ENCODE measurements at regions not wholly inside any gene's neighbourhood (a gene's known extent, or its start where the extent isn't known, plus 50 kb on each side); places are given as distances from the start of the nearest gene placed in this dataset.
A peak's percentile ranks its signal among the peaks of the same experiment; 100 is the strongest.

- DNase-seq = no peak
Observed at GRCh38 chr13:97802213-97802612, 151.3 kb upstream of the IPO5 start.

- DNase-seq = no peak
Observed at GRCh38 chr13:97809576-97809975, 143.9 kb upstream of the IPO5 start.

- DNase-seq = peak; percentile 12
Observed at GRCh38 chr13:97810152-97810551, 143.3 kb upstream of the IPO5 start.

- DNase-seq = no peak
Observed at GRCh38 chr13:97822377-97822776, 131.1 kb upstream of the IPO5 start.

- DNase-seq = no peak
Observed at GRCh38 chr13:97826421-97827012, 127.0 kb upstream of the IPO5 start.

- DNase-seq = peak; percentile 21
Observed at GRCh38 chr13:97834250-97834649, 119.2 kb upstream of the IPO5 start.

GRCh38 chr13:97843189-97843588 lies 110.3 kb upstream of the IPO5 start:
- DNase-seq = peak; percentile 45

GRCh38 chr13:97844151-97844550 lies 109.3 kb upstream of the IPO5 start:
- DNase-seq = no peak

GRCh38 chr13:97848886-97849285 lies 104.6 kb upstream of the IPO5 start:
- no peak for DNase-seq

GRCh38 chr13:97849305-97849704 lies 104.2 kb upstream of the IPO5 start:
- DNase-seq = peak; percentile 55

- no peak for DNase-seq
Observed at GRCh38 chr13:97851269-97851668, 102.2 kb upstream of the IPO5 start.

- no peak for DNase-seq
Observed at GRCh38 chr13:97852181-97852874, 101.1 kb upstream of the IPO5 start.

GRCh38 chr13:97853550-97853949 lies 99.9 kb upstream of the IPO5 start:
- DNase-seq = no peak

GRCh38 chr13:97855570-97856303 lies 97.7 kb upstream of the IPO5 start:
- DNase-seq = peak; percentile 79

GRCh38 chr13:97856304-97856675 lies 97.2 kb upstream of the IPO5 start:
- no peak for DNase-seq

- no peak for DNase-seq
Observed at GRCh38 chr13:97858161-97858560, 95.3 kb upstream of the IPO5 start.

GRCh38 chr13:97866346-97866745 lies 87.1 kb upstream of the IPO5 start:
- DNase-seq = no peak

- DNase-seq = no peak
Observed at GRCh38 chr13:97866751-97867150, 86.7 kb upstream of the IPO5 start.

GRCh38 chr13:97873398-97873797 lies 80.1 kb upstream of the IPO5 start:
- no peak for DNase-seq

- no peak for DNase-seq
Observed at GRCh38 chr13:97875218-97875617, 78.3 kb upstream of the IPO5 start.

- DNase-seq = no peak
Observed at GRCh38 chr13:97875911-97876310, 77.6 kb upstream of the IPO5 start.

GRCh38 chr13:97878431-97879375 lies 74.8 kb upstream of the IPO5 start:
- peak; percentile 30 for DNase-seq

GRCh38 chr13:97879646-97880310 lies 73.7 kb upstream of the IPO5 start:
- no peak for DNase-seq
